Activated T-cell treated with anti-CD3 and anti-CD28 coated beads, Interleukin-2, amount 50 U/mL, for 4 hours (primary cell): ENCODE measurements at regions not wholly inside any gene's neighbourhood (a gene's known extent, or its start where the extent isn't known, plus 50 kb on each side); places are given as distances from the start of the nearest gene placed in this dataset.
"Not testable (repeated sequence)": the region's sequence is repeated elsewhere in the genome, so short reads cannot be mapped to it uniquely, and the experiment has no call there.

Experiments
- ATAC-seq, 2 donors: fragments of 200-7000 bp; cut with Tn5 transposase; one replicate each; pipeline ENCODE4 v1.10.0; 2021
- DNase-seq: peaks from one replicate; pipeline ENCODE4 v3.0.0-alpha.2; 2020
- H3K27me3 Mint-ChIP-seq: one replicate; pipeline ENCODE4 v1.8.0; 2021; ENCODE audit warnings: low read depth, mixed read lengths
- H3K36me3 Mint-ChIP-seq: one replicate; pipeline ENCODE4 v1.8.0; 2022; ENCODE audit warnings: mixed read lengths; ENCODE audit not compliant: insufficient read depth
- H3K4me1 Mint-ChIP-seq: one replicate; pipeline ENCODE4 v1.8.0; 2021; ENCODE audit warnings: low read depth, mixed read lengths
- H3K4me3 Mint-ChIP-seq: one replicate; pipeline ENCODE4 v1.8.0; 2021; ENCODE audit warnings: mild to moderate bottlenecking, moderate library complexity, mixed read lengths
- H3K9me3 Mint-ChIP-seq: one replicate; pipeline ENCODE4 v1.8.0; 2021; ENCODE audit warnings: mixed read lengths

- ATAC-seq, DNase-seq, H3K4me3 Mint-ChIP-seq, H3K36me3 Mint-ChIP-seq, H3K4me1 Mint-ChIP-seq, H3K9me3 Mint-ChIP-seq: not testable (repeated sequence)
- peaks cover 14% of the 10 kb centered on the region for H3K27me3 Mint-ChIP-seq
Observed at GRCh38 chr16:22722551-22723541, 91.1 kb upstream of the HS3ST2 start.

- ATAC-seq = no peak
- Mint-ChIP-seq H3K4me1 (no peaks in the 10 kb centered on the region), H3K27me3 (peaks cover 16% of the 10 kb centered on the region)
Observed at GRCh38 chr16:22726868-22727267, 87.1 kb upstream of the HS3ST2 start.

GRCh38 chr16:22727285-22728166, 86.4 kb upstream of the HS3ST2 start:
- ATAC-seq = no peak
- Mint-ChIP-seq H3K9me3 (no peaks in the 10 kb centered on the region), H3K27me3 (peaks cover 16% of the 10 kb centered on the region), H3K4me3 (no peak overlapping the region), H3K36me3 (no peaks in the 10 kb centered on the region), H3K4me1 (no peaks in the 10 kb centered on the region)
- DNase-seq = no peak

More at GRCh38 chr16:22726868-22727267, 87.1 kb upstream of the HS3ST2 start:
- Mint-ChIP-seq H3K9me3 (no peaks in the 10 kb centered on the region), H3K36me3 (no peaks in the 10 kb centered on the region), H3K4me3 (no peak overlapping the region)
- no peak for DNase-seq

GRCh38 chr16:22728167-22728836, 85.7 kb upstream of the HS3ST2 start:
- no peaks in the 10 kb centered on the region for H3K4me1 Mint-ChIP-seq
- H3K4me3 Mint-ChIP-seq = no peak overlapping the region
- no peaks in the 10 kb centered on the region for H3K36me3 Mint-ChIP-seq
- ATAC-seq = no peak
- H3K27me3 Mint-ChIP-seq = peaks cover 18% of the 10 kb centered on the region
- H3K9me3 Mint-ChIP-seq = no peaks in the 10 kb centered on the region
- no peak for DNase-seq

GRCh38 chr16:22732400-22732799, 81.6 kb upstream of the HS3ST2 start:
- Mint-ChIP-seq H3K4me1 (no peaks in the 10 kb centered on the region), H3K36me3 (no peaks in the 10 kb centered on the region)

GRCh38 chr16:22732959-22733358, 81.0 kb upstream of the HS3ST2 start:
- H3K27me3 Mint-ChIP-seq = peaks cover 16% of the 10 kb centered on the region
- no peak for ATAC-seq
- DNase-seq = no peak
- H3K4me3 Mint-ChIP-seq = no peak overlapping the region
- no peaks in the 10 kb centered on the region for H3K4me1 Mint-ChIP-seq
- no peaks in the 10 kb centered on the region for H3K36me3 Mint-ChIP-seq
- no peaks in the 10 kb centered on the region for H3K9me3 Mint-ChIP-seq

More at GRCh38 chr16:22732400-22732799, 81.6 kb upstream of the HS3ST2 start:
- Mint-ChIP-seq H3K27me3 (peaks cover 18% of the 10 kb centered on the region), H3K4me3 (no peak overlapping the region), H3K9me3 (no peaks in the 10 kb centered on the region)
- no peak for DNase-seq
- no peak for ATAC-seq

GRCh38 chr16:22734368-22734767, 79.6 kb upstream of the HS3ST2 start:
- H3K27me3 Mint-ChIP-seq = peaks cover 6% of the 10 kb centered on the region
- ATAC-seq (no peak), DNase-seq (no peak)
- H3K36me3 Mint-ChIP-seq = no peaks in the 10 kb centered on the region
- no peak overlapping the region for H3K4me3 Mint-ChIP-seq
- no peaks in the 10 kb centered on the region for H3K4me1 Mint-ChIP-seq
- no peaks in the 10 kb centered on the region for H3K9me3 Mint-ChIP-seq

- DNase-seq (no peak), ATAC-seq (no peak)
- Mint-ChIP-seq H3K9me3 (no peaks in the 10 kb centered on the region), H3K36me3 (no peaks in the 10 kb centered on the region), H3K4me1 (no peaks in the 10 kb centered on the region), H3K4me3 (no peak overlapping the region), H3K27me3 (peaks cover 10% of the 10 kb centered on the region)
Observed at GRCh38 chr16:22736791-22737190, 77.2 kb upstream of the HS3ST2 start.

- peaks cover 10% of the 10 kb centered on the region for H3K27me3 Mint-ChIP-seq
- H3K36me3 Mint-ChIP-seq = no peaks in the 10 kb centered on the region
- no peak for DNase-seq
- no peaks in the 10 kb centered on the region for H3K4me1 Mint-ChIP-seq
- H3K9me3 Mint-ChIP-seq = peaks cover 3% of the 10 kb centered on the region
- no peak for ATAC-seq
- no peak overlapping the region for H3K4me3 Mint-ChIP-seq
Observed at GRCh38 chr16:22739077-22739476, 74.9 kb upstream of the HS3ST2 start.

GRCh38 chr16:22743401-22743800, 70.6 kb upstream of the HS3ST2 start:
- no peak for DNase-seq
- Mint-ChIP-seq H3K9me3 (peaks cover 5% of the 10 kb centered on the region), H3K36me3 (no peaks in the 10 kb centered on the region), H3K4me3 (no peak overlapping the region), H3K4me1 (no peaks in the 10 kb centered on the region), H3K27me3 (peaks cover 27% of the 10 kb centered on the region)
- ATAC-seq = no peak

GRCh38 chr16:22751104-22751667, 62.8 kb upstream of the HS3ST2 start:
- no peaks in the 10 kb centered on the region for H3K36me3 Mint-ChIP-seq
- ATAC-seq (no peak), DNase-seq (no peak)
- H3K4me3 Mint-ChIP-seq = no peak overlapping the region
- H3K9me3 Mint-ChIP-seq = no peaks in the 10 kb centered on the region
- H3K4me1 Mint-ChIP-seq = no peaks in the 10 kb centered on the region
- peaks cover 10% of the 10 kb centered on the region for H3K27me3 Mint-ChIP-seq

GRCh38 chr16:22751685-22752084, 62.3 kb upstream of the HS3ST2 start:
- H3K4me3 Mint-ChIP-seq = no peak overlapping the region
- no peaks in the 10 kb centered on the region for H3K9me3 Mint-ChIP-seq
- no peaks in the 10 kb centered on the region for H3K4me1 Mint-ChIP-seq
- peaks cover 10% of the 10 kb centered on the region for H3K27me3 Mint-ChIP-seq
- ATAC-seq (no peak), DNase-seq (no peak)
- H3K36me3 Mint-ChIP-seq = no peaks in the 10 kb centered on the region

GRCh38 chr16:22753451-22753850, 60.5 kb upstream of the HS3ST2 start:
- ATAC-seq (no peak), DNase-seq (no peak)
- Mint-ChIP-seq H3K36me3 (no peaks in the 10 kb centered on the region), H3K9me3 (no peaks in the 10 kb centered on the region), H3K4me3 (no peak overlapping the region), H3K4me1 (no peaks in the 10 kb centered on the region), H3K27me3 (peaks cover 6% of the 10 kb centered on the region)

GRCh38 chr16:22754577-22754976, 59.4 kb upstream of the HS3ST2 start:
- DNase-seq (no peak), ATAC-seq (no peak)
- no peaks in the 10 kb centered on the region for H3K36me3 Mint-ChIP-seq
- H3K4me3 Mint-ChIP-seq = no peak overlapping the region
- H3K9me3 Mint-ChIP-seq = no peaks in the 10 kb centered on the region
- peaks cover 6% of the 10 kb centered on the region for H3K27me3 Mint-ChIP-seq
- no peaks in the 10 kb centered on the region for H3K4me1 Mint-ChIP-seq
